ENCODE measurements at regions not wholly inside any gene's neighbourhood (a gene's known extent, or its start where the extent isn't known, plus 50 kb on each side); places are given as distances from the start of the nearest gene placed in this dataset.
"Not testable (repeated sequence)": the region's sequence is repeated elsewhere in the genome, so short reads cannot be mapped to it uniquely, and the experiment has no call there.

DNA sequence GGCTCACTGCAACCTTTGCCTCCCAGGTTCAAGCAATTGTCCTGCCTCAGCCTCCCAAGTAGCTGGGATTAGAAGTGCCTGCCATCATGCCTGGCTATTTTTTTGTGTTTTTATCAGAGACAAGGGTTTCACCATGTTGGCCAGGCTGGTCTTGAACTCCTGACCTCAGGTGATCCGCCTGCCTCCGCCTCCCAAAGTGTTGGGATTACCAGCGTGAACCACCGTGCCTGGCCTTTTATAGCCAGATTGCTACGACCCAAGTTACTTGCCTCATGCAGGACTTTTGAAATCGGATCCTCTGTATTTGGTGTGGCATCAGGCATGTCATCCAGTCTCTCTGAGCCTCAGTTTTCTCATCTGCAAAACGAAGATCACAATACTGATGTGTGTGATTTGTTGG lies 115.9 kb upstream of the MYCN start:
- TF ChIP-seq, protein P1, sequence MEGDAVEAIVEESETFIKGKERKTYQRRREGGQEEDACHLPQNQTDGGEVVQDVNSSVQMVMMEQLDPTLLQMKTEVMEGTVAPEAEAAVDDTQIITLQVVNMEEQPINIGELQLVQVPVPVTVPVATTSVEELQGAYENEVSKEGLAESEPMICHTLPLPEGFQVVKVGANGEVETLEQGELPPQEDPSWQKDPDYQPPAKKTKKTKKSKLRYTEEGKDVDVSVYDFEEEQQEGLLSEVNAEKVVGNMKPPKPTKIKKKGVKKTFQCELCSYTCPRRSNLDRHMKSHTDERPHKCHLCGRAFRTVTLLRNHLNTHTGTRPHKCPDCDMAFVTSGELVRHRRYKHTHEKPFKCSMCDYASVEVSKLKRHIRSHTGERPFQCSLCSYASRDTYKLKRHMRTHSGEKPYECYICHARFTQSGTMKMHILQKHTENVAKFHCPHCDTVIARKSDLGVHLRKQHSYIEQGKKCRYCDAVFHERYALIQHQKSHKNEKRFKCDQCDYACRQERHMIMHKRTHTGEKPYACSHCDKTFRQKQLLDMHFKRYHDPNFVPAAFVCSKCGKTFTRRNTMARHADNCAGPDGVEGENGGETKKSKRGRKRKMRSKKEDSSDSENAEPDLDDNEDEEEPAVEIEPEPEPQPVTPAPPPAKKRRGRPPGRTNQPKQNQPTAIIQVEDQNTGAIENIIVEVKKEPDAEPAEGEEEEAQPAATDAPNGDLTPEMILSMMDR (IDR thresholded peaks at IDR 0.05) = not testable (repeated sequence)
- not testable (repeated sequence) for TF ChIP-seq POLR2A (IDR thresholded peaks at IDR 0.05)
